HCT116 (cell line): ENCODE measurements at regions not wholly inside any gene's neighbourhood (a gene's known extent, or its start where the extent isn't known, plus 50 kb on each side); places are given as distances from the start of the nearest gene placed in this dataset.

Experiments
- ATAC-seq: fragments of 200-7000 bp; cut with Tn5 transposase; 2 replicates; pipeline ENCODE4 v1.9.1; 2020; ENCODE audit warnings: mild to moderate bottlenecking, moderate library complexity
- BruUV-seq: library from RNA; stranded (reverse); fragments of 400-500 nt; replicated peaks from 2 replicates; lab custom pipeline; 2021; lab: Mats Ljungman, UMichigan
- CTCF ChIA-PET: fragments of 300-600 bp; sonication (Branson Sonifier 250); formaldehyde crosslinking; loops from one replicate; lab custom pipeline; 2021; ENCODE audit warnings: antibody characterized with exemption; lab: Charles Lee
- POLR2A ChIA-PET: fragments of 300-600, 350-600 bp; sonication (Branson Sonifier 250); formaldehyde crosslinking; loops from one replicate; lab custom pipeline; 2021; ENCODE audit warnings: antibody characterized with exemption; lab: Charles Lee
- RAD21 ChIA-PET, 2 experiments: fragments of 300-600 bp; sonication (Branson Sonifier 250); formaldehyde crosslinking; loops; one replicate each; lab custom pipeline; 2023; ENCODE audit warnings: low total read pairs in 2 of 2; ENCODE audit not compliant: uncharacterized antibody in 2 of 2, unreplicated experiment in 2 of 2, low non-redundant PET in 1 of 2; lab: Charles Lee
- DNase-seq: peaks from one replicate; pipeline ENCODE4 v3.0.0-alpha.2; 2010; ENCODE audit warnings: low read depth, low spot score
- H2AFZ ChIP-seq: fragments of 200-600 bp; shearing (Covaris generic), sonication (generic); 2 replicates; pipeline ENCODE4 v1.6.1; 2017; ENCODE audit warnings: low read depth, mixed run types, mixed read lengths, antibody characterized with exemption, low read length; ENCODE audit not compliant: poor library complexity, severe bottlenecking
- H3K27ac ChIP-seq: 2 replicates; pipeline ENCODE4 v1.5.1; 2012; ENCODE audit warnings: low read depth, low read length
- H3K27me3 ChIP-seq: fragments of 200-600 bp; sonication (generic); 2 replicates; pipeline ENCODE4 v1.6.1; 2016; ENCODE audit warnings: mixed run types, low read length, mixed read lengths; ENCODE audit not compliant: insufficient read depth
- H3K36me3 ChIP-seq, 2 experiments: fragments of 200-500 bp in 1 of 2; fragments of 200-600 bp in 1 of 2; sonication (Bioruptor generic) in 1 of 2; sonication (generic) in 1 of 2; 2 replicates each; pipeline versions ENCODE4 v1.5.1 to v1.6.1; 2014 to 2016; ENCODE audit warnings: low read length in 2 of 2, inconsistent platforms in 1 of 2, mixed read lengths in 1 of 2, mixed run types in 1 of 2; ENCODE audit not compliant: insufficient read depth in 2 of 2, control insufficient read depth in 1 of 2
- H3K4me1 ChIP-seq, 2 experiments: fragments of 200-600 bp in 1 of 2; sonication (generic) in 1 of 2; 2 replicates each; pipeline versions ENCODE4 v1.5.1 to v1.6.1; 2012 to 2017; ENCODE audit warnings: low read length in 2 of 2, inconsistent platforms in 1 of 2, mild to moderate bottlenecking in 1 of 2, mixed read lengths in 1 of 2, mixed run types in 1 of 2, moderate library complexity in 1 of 2; ENCODE audit not compliant: insufficient read depth in 2 of 2, control insufficient read depth in 1 of 2
- H3K4me2 ChIP-seq: fragments of 200-600 bp; sonication (generic); 2 replicates; pipeline ENCODE4 v1.6.1; 2017; ENCODE audit warnings: mixed run types, low read length, mixed read lengths
- H3K4me3 ChIP-seq, 2 experiments: fragments of 200-600 bp in 1 of 2; sonication (generic) in 1 of 2; replicated peaks in 1 of 2; 2 replicates each; pipeline ENCODE4 v1.5.1; 2011 to 2016; ENCODE audit warnings: low read length in 2 of 2, control low read depth in 1 of 2, low read depth in 1 of 2, mild to moderate bottlenecking in 1 of 2, mixed read lengths in 1 of 2, mixed run types in 1 of 2
- H3K79me2 ChIP-seq: fragments of 200-600 bp; sonication (generic); 2 replicates; pipeline ENCODE4 v1.6.1; 2017; ENCODE audit warnings: mild to moderate bottlenecking, mixed run types, low read length, moderate library complexity, mixed read lengths; ENCODE audit not compliant: insufficient read depth
- H3K9ac ChIP-seq: fragments of 200-600 bp; sonication (generic); 2 replicates; pipeline ENCODE4 v1.6.1; 2016; ENCODE audit warnings: low read length, mixed read lengths
- H3K9me2 ChIP-seq: fragments of 200-600 bp; sonication (generic), shearing (Covaris generic); 2 replicates; pipeline ENCODE4 v1.6.1; 2017; ENCODE audit warnings: mixed run types, mild to moderate bottlenecking, moderate library complexity; ENCODE audit not compliant: insufficient read depth
- H3K9me3 ChIP-seq, 2 experiments: fragments of 200-500 bp in 1 of 2; fragments of 200-600 bp in 1 of 2; sonication (Bioruptor generic) in 1 of 2; sonication (generic) in 1 of 2; 2 replicates each; pipeline ENCODE4 v1.6.1; 2014 to 2017; ENCODE audit warnings: low read length in 2 of 2, mixed read lengths in 2 of 2, inconsistent platforms in 1 of 2, low read depth in 1 of 2, mild to moderate bottlenecking in 1 of 2, mixed run types in 1 of 2, moderate library complexity in 1 of 2; ENCODE audit not compliant: control insufficient read depth in 1 of 2, insufficient read depth in 1 of 2
- H4K20me1 ChIP-seq: fragments of 200-600 bp; sonication (generic), shearing (Covaris generic); 2 replicates; pipeline ENCODE4 v1.6.1; 2017; ENCODE audit warnings: mixed run types, mild to moderate bottlenecking, moderate library complexity; ENCODE audit not compliant: insufficient read depth
- ATF3 ChIP-seq: IDR thresholded peaks from 2 replicates; pipeline ENCODE4 v1.6.1; 2012
- CBX3 ChIP-seq: IDR thresholded peaks from 2 replicates; pipeline ENCODE4 v1.6.1; 2012; ENCODE audit warnings: low read depth
- CEBPB ChIP-seq: IDR thresholded peaks from 2 replicates; pipeline ENCODE4 v1.6.1; 2012; ENCODE audit warnings: low read depth
- CTCF ChIP-seq, 3 experiments: fragments of 200-600 bp in 1 of 3; sonication (generic) in 1 of 3; IDR thresholded peaks in 2 of 3; conservative IDR thresholded peaks in 1 of 3; 2 replicates each; pipeline ENCODE4 v1.5.1; 2012 to 2017; ENCODE audit warnings: low read depth in 2 of 3, low read length in 2 of 3, antibody characterized with exemption in 1 of 3, borderline replicate concordance in 1 of 3, control low read depth in 1 of 3, mild to moderate bottlenecking in 1 of 3, mixed read lengths in 1 of 3, mixed run types in 1 of 3, moderate library complexity in 1 of 3; ENCODE audit not compliant: insufficient read depth in 1 of 3
- EGR1 ChIP-seq: IDR thresholded peaks from 2 replicates; pipeline ENCODE4 v1.6.1; 2012; ENCODE audit warnings: low read depth
- EZH2 ChIP-seq: fragments of 200-600 bp; sonication (generic); IDR thresholded peaks from 2 replicates; pipeline ENCODE4 v1.6.1; 2017; ENCODE audit warnings: antibody characterized with exemption, mixed run types
- FOSL1 ChIP-seq: IDR thresholded peaks from 2 replicates; pipeline ENCODE4 v1.6.1; 2012; ENCODE audit warnings: low read depth
- MAX ChIP-seq: IDR thresholded peaks from 2 replicates; pipeline ENCODE4 v1.6.1; 2012
- POLR2A ChIP-seq: IDR thresholded peaks from 2 replicates; pipeline ENCODE4 v1.7.0; 2011; ENCODE audit warnings: borderline replicate concordance; ENCODE audit not compliant: insufficient read depth, insufficient read length; ENCODE audit errors: extremely low read depth
- POLR2AphosphoS5 ChIP-seq: IDR thresholded peaks from 2 replicates; pipeline ENCODE4 v1.6.1; 2011; ENCODE audit warnings: mild to moderate bottlenecking, low read depth, low read length, moderate library complexity
- RAD21 ChIP-seq: IDR thresholded peaks from 2 replicates; pipeline ENCODE4 v1.6.1; 2012; ENCODE audit warnings: low read depth, mild to moderate bottlenecking
- SRF ChIP-seq: IDR thresholded peaks from 2 replicates; pipeline ENCODE4 v1.6.1; 2012; ENCODE audit warnings: low read depth
- YY1 ChIP-seq: IDR thresholded peaks from 2 replicates; pipeline ENCODE4 v1.6.1; 2011; ENCODE audit warnings: low read length, low read depth, moderate library complexity, mild to moderate bottlenecking; ENCODE audit not compliant: insufficient replicate concordance; ENCODE audit errors: extremely low read depth
- ZFX ChIP-seq: fragments of 450-650 bp; IDR thresholded peaks from 2 replicates; pipeline ENCODE4 v1.6.1; 2017
- ZNF274 ChIP-seq: fragments of 200-500 bp; sonication (Bioruptor generic); IDR thresholded peaks from 2 replicates; pipeline ENCODE4 v1.6.1; 2014; ENCODE audit warnings: mild to moderate bottlenecking, low read depth, low read length, inconsistent platforms
- intact Hi-C: fragments of 100-400 bp; cut with micrococcal nuclease; formaldehyde crosslinking; loops from 2 replicates; pipeline ENCODE4 v1.10.0; 2022

- no peak overlapping the region for H3K4me2 ChIP-seq
- no peaks in the 10 kb centered on the region for H3K9me3 ChIP-seq
- intact Hi-C loops: no loop called here
- no peaks in the 10 kb centered on the region for H3K79me2 ChIP-seq
- H3K27me3 ChIP-seq: no peaks in the 10 kb centered on the region
- no TSS peak for BruUV-seq
- H2AFZ ChIP-seq: no peak overlapping the region
- ChIA-PET POLR2A (no interaction called here), CTCF (no interaction called here), RAD21 (interaction anchor here in 1 of 2 experiments (0.7 kb wide), 1 partner anchor 239 kb away, joined by 3 read pairs; the partner anchor contains the start of gene RNASEH2B)
- 0 out of 4 replicates have a peak, but pooled peaks cover 0 to 4% of the 10 kb centered on the region in 2 experiments for H3K4me1 ChIP-seq
- no peak overlapping the region for H3K9ac ChIP-seq
- no peak overlapping the region for H3K27ac ChIP-seq
- no peaks in the 10 kb centered on the region for H3K9me2 ChIP-seq
- ATAC-seq (no peak), DNase-seq (no peak)
- H4K20me1 ChIP-seq: no peaks in the 10 kb centered on the region
- no peaks in the 10 kb centered on the region for H3K36me3 ChIP-seq
- no peak for TF ChIP-seq YY1
- no peak overlapping the region for H3K4me3 ChIP-seq
Measured at GRCh38 chr13:50670272-50670671, 173.2 kb downstream of the DLEU7 start.

- ATAC-seq (no peak), DNase-seq (no peak)
- H3K9me2 ChIP-seq: no peaks in the 10 kb centered on the region
- H3K27me3 ChIP-seq: no peaks in the 10 kb centered on the region
- BruUV-seq: no TSS peak
- ChIA-PET CTCF (no interaction called here), RAD21 (no interaction called here), POLR2A (no interaction called here)
- 0 out of 4 replicates have a peak, but pooled peaks cover 0 to 4% of the 10 kb centered on the region in 2 experiments for H3K4me1 ChIP-seq
- no peak overlapping the region for H3K4me2 ChIP-seq
- no peaks in the 10 kb centered on the region for H3K79me2 ChIP-seq
- H3K36me3 ChIP-seq: no peaks in the 10 kb centered on the region
- intact Hi-C loops: no loop called here
- no peak overlapping the region for H2AFZ ChIP-seq
- no peaks in the 10 kb centered on the region for H4K20me1 ChIP-seq
- H3K27ac ChIP-seq: no peak overlapping the region
- no peak overlapping the region for H3K4me3 ChIP-seq
- no peaks in the 10 kb centered on the region for H3K9me3 ChIP-seq
- no peak overlapping the region for H3K9ac ChIP-seq
- TF ChIP-seq EGR1 (no peak), CEBPB (no peak), CBX3 (no peak), YY1 (no peak), RAD21 (no peak), MAX (no peak), POLR2A (no peak), ATF3 (no peak), ZNF274 (no peak), POLR2AphosphoS5 (no peak), FOSL1 (no peak), CTCF (IDR thresholded peaks at IDR 0.05 in 2 of 3, conservative IDR thresholded peaks at IDR 0.05 in 1 of 3; ENCODE audit: borderline replicate concordance in 1 of 3, insufficient read depth in 1 of 3, low read depth in 2 of 3, low read length in 2 of 3) (no peak), ZFX (no peak), EZH2 (no peak), SRF (no peak)
Measured at GRCh38 chr13:50670847-50671496, 172.5 kb downstream of the DLEU7 start.
